Tongue (tissue), 1 donor: ENCODE measurements at regions not wholly inside any gene's neighbourhood (a gene's known extent, or its start where the extent isn't known, plus 50 kb on each side); places are given as distances from the start of the nearest gene placed in this dataset.
"Not testable (repeated sequence)": the region's sequence is repeated elsewhere in the genome, so short reads cannot be mapped to it uniquely, and the experiment has no call there.

Source experiments
- DNase-seq: peaks from one replicate; pipeline ENCODE4 v3.0.0-alpha.2; 2015

DNA sequence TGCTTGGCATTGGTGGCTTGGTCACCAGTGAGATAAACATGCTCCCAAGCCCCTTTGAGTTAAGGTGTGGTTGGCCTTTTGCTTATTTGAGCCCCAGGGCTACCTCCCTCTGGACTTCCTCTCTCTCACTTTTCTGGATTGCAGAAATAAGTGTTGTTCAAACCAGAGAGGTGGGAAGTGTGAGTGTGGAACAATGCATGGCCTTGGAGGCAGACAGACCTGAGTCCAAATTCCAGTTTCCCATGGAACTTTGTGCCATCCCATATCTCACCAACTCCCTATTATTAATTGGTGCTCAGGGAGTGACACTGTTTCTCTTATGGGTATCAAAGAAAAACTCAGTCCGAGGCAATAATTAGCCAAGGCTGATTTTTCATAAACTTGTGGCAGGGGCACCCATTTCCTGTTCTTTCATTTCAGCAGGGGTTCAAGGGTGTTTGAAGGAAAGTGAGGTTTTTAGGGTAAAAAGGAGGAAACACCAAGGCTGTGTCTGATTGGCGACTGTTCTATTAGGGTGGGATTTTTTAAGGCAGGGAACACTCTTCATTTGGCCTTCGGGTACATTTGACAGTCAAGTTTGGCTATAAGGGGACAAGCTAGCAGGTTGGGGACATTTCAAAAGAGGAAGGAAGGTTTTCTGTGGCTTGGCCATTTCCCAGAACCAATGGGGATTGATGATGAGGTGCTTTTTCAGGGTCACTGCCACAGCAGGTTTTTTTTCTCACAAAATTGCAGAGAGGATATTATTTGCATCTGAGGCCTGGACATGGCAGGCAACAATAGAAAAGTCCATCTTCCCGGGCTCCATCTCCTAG, 148.8 kb upstream of the NPY start:
- DNase-seq: no peak

- DNase-seq: no peak
These were observed 146.7 kb upstream of the NPY start for GRCh38 chr7:24137338-24137737.

DNA sequence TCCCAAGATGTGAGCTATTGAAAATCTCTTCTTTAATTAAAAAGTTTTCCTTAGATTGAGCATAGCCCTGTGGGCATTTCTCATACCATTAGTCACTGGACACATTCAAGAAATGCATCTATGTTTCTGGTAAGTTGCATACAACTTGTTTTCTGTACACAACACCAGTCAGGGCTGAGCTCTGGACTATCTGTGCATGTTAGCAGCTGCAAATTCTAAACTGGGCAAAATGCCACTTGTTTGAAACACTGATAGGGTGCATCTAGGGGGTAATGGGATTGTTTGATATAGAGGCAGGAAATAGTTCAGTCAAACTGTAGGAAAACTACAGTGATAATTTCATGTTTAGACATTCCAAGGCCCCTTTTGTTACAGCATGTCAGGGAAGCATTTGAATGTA, 145.6 kb upstream of the NPY start:
- peak; percentile 66 for DNase-seq

DNA sequence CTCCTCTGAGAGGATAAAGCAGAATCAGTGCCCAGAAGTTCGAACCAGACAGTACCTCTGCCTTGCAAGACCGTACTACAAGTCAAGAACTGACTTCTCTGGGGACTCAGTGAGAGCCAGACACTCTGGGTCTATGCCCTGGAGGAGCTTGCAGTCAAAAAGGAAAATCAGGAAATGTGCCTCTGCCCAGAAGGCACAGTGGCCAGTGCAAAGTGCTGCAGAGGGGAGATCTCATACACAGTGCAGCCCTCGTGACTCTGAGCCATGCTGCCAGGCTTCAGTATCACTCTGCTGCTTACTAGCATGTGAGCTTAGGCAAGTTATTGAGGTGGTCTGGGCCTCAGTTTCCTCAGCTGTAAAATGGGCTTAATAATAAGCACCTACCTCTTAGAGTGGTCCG, 144.0 kb upstream of the NPY start:
- no peak for DNase-seq

- peak; percentile 60 for DNase-seq
These were observed 142.0 kb upstream of the NPY start for GRCh38 chr7:24141874-24142509.

- no peak for DNase-seq
These were observed 140.4 kb upstream of the NPY start for GRCh38 chr7:24143547-24143946.

GRCh38 chr7:24151944-24152343, 132.0 kb upstream of the NPY start:
- DNase-seq: no peak

DNA sequence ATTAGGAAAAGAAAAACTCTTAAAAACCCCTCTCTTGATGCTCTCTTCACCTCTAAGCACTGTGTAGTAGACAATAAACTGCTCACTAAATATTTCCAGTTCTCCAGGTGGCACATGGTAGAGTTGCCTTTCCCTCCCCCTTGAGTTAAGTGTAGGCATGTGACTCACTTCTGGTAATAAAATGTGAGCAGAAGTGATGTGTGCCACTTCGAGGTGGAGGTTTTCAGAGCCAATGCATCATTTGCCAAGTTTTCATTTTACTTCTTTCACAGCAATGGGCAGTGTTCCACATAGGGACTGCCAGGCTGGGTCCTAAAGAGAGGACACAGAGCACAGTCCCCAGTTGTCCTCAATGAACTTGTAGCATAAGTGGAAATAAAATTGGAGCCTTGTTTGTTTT, 131.6 kb upstream of the NPY start:
- no peak for DNase-seq

- no peak for DNase-seq
These were observed 131.0 kb upstream of the NPY start for GRCh38 chr7:24152877-24153472.

DNA sequence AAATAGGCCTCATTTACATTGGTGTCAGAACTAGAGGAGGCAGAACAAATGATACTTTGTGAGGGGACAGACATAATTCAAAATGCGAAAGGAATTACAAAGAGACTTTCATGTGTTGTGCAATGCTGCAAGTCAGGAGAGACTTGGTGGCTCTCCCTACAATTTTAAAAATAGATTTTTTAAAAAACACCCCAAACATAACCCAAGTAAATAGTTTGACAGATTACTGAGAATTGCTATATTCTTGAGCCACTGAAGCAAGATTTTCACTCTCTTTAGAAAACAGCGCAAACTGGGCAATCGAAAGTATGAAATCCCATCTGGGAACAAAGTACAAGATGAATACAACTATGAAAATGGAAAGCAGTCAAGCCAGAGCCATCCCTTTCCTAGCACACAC, 126.3 kb upstream of the NPY start:
- no peak for DNase-seq

DNA sequence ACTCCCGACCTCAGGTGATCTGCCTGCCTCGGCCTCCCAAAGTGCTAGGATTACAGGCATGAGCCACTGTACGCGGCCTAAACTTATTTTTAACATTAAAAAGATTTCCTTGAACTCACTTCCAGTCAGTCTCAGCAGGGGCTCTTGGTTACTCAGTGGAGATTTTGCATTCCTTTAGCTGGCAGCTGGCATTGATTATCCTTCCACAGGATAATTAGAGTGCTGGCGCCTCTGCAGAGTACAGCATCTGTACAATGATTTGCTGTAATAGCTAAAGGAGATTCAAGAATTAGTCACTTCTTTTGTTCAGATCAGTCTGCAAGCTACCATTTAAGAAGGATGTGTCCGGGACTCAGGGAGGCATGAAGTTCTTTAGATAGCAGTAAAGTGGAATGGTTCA, 125.0 kb upstream of the NPY start:
- no peak for DNase-seq

DNA sequence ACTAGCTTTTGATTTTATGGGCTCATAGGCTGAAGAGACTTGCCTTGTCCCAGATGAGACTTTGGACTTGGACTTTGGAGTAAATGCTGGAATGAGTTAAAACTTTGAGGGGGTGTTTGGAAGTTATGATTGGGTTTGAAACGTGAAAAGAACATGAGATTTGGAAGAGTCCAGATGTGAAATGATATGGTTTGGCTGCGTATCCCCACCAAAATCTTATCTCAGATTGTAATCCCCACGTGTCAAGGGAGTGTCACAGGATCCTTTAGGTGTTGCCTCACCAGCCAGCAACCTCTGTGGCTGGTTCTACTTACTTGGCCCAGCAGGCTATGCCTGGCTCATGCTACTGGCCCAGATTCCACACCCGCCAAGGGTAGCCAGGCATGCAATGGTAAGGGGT, 119.6 kb upstream of the NPY start:
- no peak for DNase-seq

DNA sequence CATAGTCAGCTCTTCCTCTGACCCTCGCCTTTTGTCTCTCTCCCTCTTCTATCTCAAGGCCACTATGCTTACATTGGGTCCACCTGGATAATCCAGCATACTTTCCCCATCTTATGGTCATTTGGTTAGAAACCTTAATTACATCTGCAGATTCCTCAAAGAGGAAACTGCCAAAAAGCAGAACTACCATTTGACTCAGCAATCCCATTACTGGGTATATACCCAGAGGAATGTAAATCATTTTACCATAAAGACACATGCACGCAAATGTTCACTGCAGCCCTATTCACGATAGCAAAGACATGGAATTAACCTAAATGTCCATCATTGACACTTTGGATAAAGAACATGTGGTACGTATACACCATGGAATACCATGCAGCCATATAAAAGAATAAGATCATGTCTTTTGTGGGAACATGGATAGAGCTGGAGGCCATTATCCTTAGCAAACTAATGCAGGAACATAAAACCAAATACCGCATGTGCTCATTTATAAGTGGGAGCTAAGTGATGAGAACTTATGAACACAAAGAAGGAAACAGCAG, 114.8 kb upstream of the NPY start:
- no peak for DNase-seq

DNA sequence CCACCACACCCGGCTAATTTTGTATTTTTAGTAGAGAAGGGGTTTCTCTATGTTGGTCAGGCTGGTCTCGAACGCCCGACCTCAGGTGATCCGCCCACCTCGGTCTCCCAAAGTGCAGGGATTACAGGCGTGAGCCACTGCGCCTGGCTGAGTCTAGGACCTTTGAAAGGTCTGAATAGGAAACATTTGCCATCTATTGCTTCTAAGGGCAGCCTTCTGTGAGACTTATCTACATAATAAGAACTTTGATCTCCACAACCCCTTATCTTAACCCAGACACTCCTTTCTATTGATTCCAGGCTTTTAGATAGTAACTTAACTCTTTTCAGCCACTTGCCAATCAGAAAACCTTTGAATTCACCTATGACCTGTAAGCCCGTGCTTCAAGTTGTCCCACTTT, 112.0 kb upstream of the NPY start:
- not testable (repeated sequence) for DNase-seq

- DNase-seq: no peak
These were observed 111.1 kb upstream of the NPY start for GRCh38 chr7:24172856-24173255.

GRCh38 chr7:24175603-24176002, 108.4 kb upstream of the NPY start:
- peak; percentile 10 for DNase-seq

DNA sequence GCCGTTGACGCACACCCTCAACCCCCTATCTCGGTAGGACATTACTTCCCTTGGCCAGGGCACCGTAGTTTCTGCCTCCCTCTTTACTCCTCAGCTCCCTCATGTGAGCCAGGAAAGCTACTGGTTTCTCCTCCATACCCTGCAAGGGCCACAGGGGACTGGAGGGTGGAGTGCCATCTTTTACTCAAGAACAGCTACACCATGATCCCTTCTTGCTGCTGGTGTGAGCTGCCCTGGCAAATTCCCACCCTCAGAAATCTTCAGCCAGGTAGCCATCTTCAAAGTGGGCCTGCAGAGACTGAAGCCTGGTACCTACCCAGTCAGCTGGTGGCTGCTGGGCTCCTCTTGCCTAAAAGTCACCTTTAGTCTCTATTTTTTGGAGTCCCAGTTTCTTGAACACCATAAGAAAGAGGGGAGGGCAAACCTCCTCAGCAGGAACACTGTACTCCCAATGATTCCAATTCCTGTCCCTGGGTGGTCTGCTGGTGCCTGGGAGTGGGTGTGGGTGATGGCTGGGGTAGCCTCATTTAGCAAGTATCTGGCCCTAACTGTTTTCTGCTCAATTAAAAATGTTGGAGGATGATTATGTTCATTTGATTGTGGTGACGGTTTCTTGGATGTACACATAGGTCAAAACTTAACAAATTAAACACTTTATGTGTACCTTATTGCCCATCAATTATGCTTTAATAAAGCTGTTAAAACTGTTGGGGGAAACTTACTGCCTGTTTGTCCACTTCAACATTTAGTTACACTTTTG, 105.0 kb upstream of the NPY start:
- DNase-seq: no peak

- DNase-seq: no peak
These were observed 92.6 kb upstream of the NPY start for GRCh38 chr7:24191362-24191761.

GRCh38 chr7:24192053-24192452, 91.9 kb upstream of the NPY start:
- no peak for DNase-seq

DNA sequence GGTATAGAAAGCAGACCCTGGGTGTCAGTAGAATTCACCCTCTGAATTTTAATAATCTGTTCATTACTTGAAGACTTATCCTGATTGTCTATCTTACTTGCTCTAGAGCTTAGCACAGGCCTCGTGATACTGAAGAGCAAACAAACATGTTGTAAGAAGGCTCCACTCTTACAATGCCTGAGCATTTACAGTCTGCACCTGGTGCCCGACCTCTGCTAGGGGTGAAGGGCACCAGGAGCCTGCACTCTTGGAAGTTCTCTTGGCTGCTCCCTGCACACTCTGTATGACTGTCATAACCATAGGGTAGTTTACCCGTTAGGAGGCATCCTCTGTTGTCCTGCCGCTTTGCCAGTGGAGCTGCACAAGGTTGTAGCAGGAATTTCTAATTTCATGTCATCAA, 91.3 kb upstream of the NPY start:
- DNase-seq: no peak

DNA sequence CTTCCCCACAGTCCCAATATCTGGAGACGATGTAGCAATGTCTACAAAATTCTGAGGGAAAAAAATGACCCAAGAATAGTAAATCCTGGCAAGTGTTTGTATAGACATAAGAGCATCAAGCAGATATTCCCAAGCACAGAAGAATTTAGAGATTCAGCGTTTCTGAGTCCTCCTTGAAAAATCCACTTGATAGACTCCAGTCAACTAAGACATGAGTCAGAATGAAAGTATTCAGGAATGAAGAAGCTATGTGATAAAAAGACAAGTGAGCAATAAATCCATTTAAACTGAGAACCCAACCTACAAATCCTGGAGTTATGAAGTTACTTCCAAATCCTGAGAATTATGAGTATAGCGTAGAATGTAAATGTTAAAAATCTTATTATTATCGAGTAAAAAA, 86.1 kb upstream of the NPY start:
- no peak for DNase-seq

DNA sequence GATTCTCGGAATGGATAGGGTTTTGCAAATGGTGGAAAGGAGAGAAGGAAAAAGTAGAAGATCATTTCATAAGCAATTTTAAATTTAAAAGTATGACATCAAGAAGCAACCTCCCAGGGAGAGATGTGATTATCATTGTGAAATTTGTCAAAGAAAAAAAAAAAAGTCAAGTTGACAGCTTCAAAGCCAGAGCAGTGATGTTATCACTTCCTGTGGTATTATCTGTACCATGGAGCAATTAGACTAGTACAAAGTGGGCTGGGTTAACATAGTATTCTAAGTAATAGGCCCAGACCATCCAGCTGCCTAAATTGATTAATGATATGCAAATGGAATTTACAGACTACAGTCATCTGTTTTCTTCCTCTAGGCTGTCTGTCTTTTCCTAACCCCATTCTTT, 84.0 kb upstream of the NPY start:
- no peak for DNase-seq
